ENCODE measurements at regions not wholly inside any gene's neighbourhood (a gene's known extent, or its start where the extent isn't known, plus 50 kb on each side); places are given as distances from the start of the nearest gene placed in this dataset.
A peak's percentile ranks its signal among the peaks of the same experiment; 100 is the strongest.

- no peaks in the 10 kb centered on the region for H3K36me3 ChIP-seq (replicated peaks in 1 of 2; ENCODE audit: insufficient read depth in 1 of 2, low read depth in 2 of 2)
These were observed 180.7 kb upstream of the ZNF618 start for GRCh38 chr9:113695440-113695851.

GRCh38 chr9:113695901-113696300, 180.2 kb upstream of the ZNF618 start:
- intact Hi-C loops (cut with DNase I), result no loop called here
- DNase-seq (no peak), ATAC-seq (no peak)
- Histone ChIP-seq H3K27ac (no peak overlapping the region), H3K27me3 (no peaks in the 10 kb centered on the region), H3K4me1 (no peaks in the 10 kb centered on the region), H3K36me3 (replicated peaks in 1 of 2; ENCODE audit: insufficient read depth in 1 of 2, low read depth in 2 of 2) (no peaks in the 10 kb centered on the region), H3K4me3 (no peak overlapping the region), H3K9me3 (no peaks in the 10 kb centered on the region)
- TF ChIP-seq CTCF (IDR thresholded peaks at IDR 0.05) (no peak), POLR2A (IDR thresholded peaks at IDR 0.05) (no peak)
- WGBS, 2 donors, result 63 to 87% methylated on average over 2 of the region's 2 CpGs

More at GRCh38 chr9:113695440-113695851, 180.7 kb upstream of the ZNF618 start:
- H3K9me3 ChIP-seq, result no peaks in the 10 kb centered on the region
- ATAC-seq (no peak), DNase-seq (no peak)
- no peak overlapping the region for H3K4me3 ChIP-seq
- 78 to 86% methylated on average over 2 of the region's 2 CpGs for WGBS, 2 donors
- no peaks in the 10 kb centered on the region for H3K4me1 ChIP-seq
- intact Hi-C loops (cut with DNase I), result no loop called here
- no peaks in the 10 kb centered on the region for H3K27me3 ChIP-seq
- no peak for TF ChIP-seq CTCF (IDR thresholded peaks at IDR 0.05)
- TF ChIP-seq POLR2A (IDR thresholded peaks at IDR 0.05), result no peak
- no peak overlapping the region for H3K27ac ChIP-seq

- no peak for ATAC-seq
- DNase-seq, result no peak
- Histone ChIP-seq H3K4me1 (peaks cover 21% of the 10 kb centered on the region), H3K27me3 (no peaks in the 10 kb centered on the region), H3K9me3 (no peaks in the 10 kb centered on the region), H3K36me3 (replicated peaks in 1 of 2; ENCODE audit: insufficient read depth in 1 of 2, low read depth in 2 of 2) (no peaks in the 10 kb centered on the region), H3K4me3 (no peak overlapping the region), H3K27ac (no peak overlapping the region)
- 77 to 88% methylated on average over 17 of the region's 17 CpGs for WGBS, 2 donors
- no peak for TF ChIP-seq POLR2A (IDR thresholded peaks at IDR 0.05)
- TF ChIP-seq CTCF (IDR thresholded peaks at IDR 0.05), result no peak
- intact Hi-C loops (cut with DNase I), result no loop called here
These were observed 174.0 kb upstream of the ZNF618 start for GRCh38 chr9:113701774-113702755.

GRCh38 chr9:113705306-113705927, 170.7 kb upstream of the ZNF618 start:
- WGBS, 2 donors, result 50 to 56% methylated on average over 6 of the region's 6 CpGs
- Histone ChIP-seq H3K4me1 (peaks cover 35% of the 10 kb centered on the region), H3K27me3 (no peaks in the 10 kb centered on the region), H3K36me3 (replicated peaks in 1 of 2; ENCODE audit: insufficient read depth in 1 of 2, low read depth in 2 of 2) (no peaks in the 10 kb centered on the region), H3K4me3 (no peak overlapping the region), H3K9me3 (no peaks in the 10 kb centered on the region), H3K27ac (peak overlapping the region; percentile 32 to 59 (median 52))
- DNase-seq (peak in 1 of 4 donors; percentile 11), ATAC-seq (no peak)
- TF ChIP-seq CTCF (IDR thresholded peaks at IDR 0.05), result no peak
- no peak for TF ChIP-seq POLR2A (IDR thresholded peaks at IDR 0.05)
- intact Hi-C loops (cut with DNase I), result no loop called here
